H9 (cell line): ENCODE measurements at regions not wholly inside any gene's neighbourhood (a gene's known extent, or its start where the extent isn't known, plus 50 kb on each side); places are given as distances from the start of the nearest gene placed in this dataset.

ENCODE experiments used
- DNase-seq: peaks from one replicate; pipeline ENCODE4 v3.0.0-alpha.2; 2017
- H2AFZ ChIP-seq: one replicate; pipeline ENCODE4 v1.6.1; 2013; ENCODE audit warnings: mild to moderate bottlenecking, low read length, control low read depth, moderate library complexity
- H2AK5ac ChIP-seq: 2 replicates; pipeline ENCODE4 v1.6.1; 2013; ENCODE audit warnings: low read length, control low read depth, mixed read lengths; ENCODE audit not compliant: insufficient read length
- H2BK120ac ChIP-seq: one replicate; pipeline ENCODE4 v1.6.1; 2013; ENCODE audit warnings: low read depth, mild to moderate bottlenecking, low read length, control low read depth, inconsistent platforms; ENCODE audit not compliant: poor library complexity, severe bottlenecking
- H2BK12ac ChIP-seq: 2 replicates; pipeline ENCODE4 v1.6.1; 2013; ENCODE audit warnings: low read length, control low read depth, mixed read lengths, low read depth; ENCODE audit not compliant: insufficient read length
- H2BK15ac ChIP-seq: 2 replicates; pipeline ENCODE4 v1.6.1; 2013; ENCODE audit warnings: low read depth, low read length, control low read depth
- H2BK20ac ChIP-seq: one replicate; pipeline ENCODE4 v1.6.1; 2013; ENCODE audit warnings: low read depth, mild to moderate bottlenecking, low read length, control low read depth, inconsistent platforms; ENCODE audit not compliant: poor library complexity, severe bottlenecking
- H2BK5ac ChIP-seq: 2 replicates; pipeline ENCODE4 v1.6.1; 2013; ENCODE audit warnings: low read length, control low read depth, mixed read lengths; ENCODE audit not compliant: insufficient read length
- H3K14ac ChIP-seq: 2 replicates; pipeline ENCODE4 v1.6.1; 2013; ENCODE audit warnings: low read length, control low read depth; ENCODE audit not compliant: insufficient read depth
- H3K18ac ChIP-seq: 2 replicates; pipeline ENCODE4 v1.6.1; 2013; ENCODE audit warnings: low read depth, mild to moderate bottlenecking, mixed read lengths, low read length, control low read depth; ENCODE audit not compliant: insufficient read length
- H3K23ac ChIP-seq: 2 replicates; pipeline ENCODE4 v1.6.1; 2013; ENCODE audit warnings: low read length, control low read depth, mixed read lengths, low read depth; ENCODE audit not compliant: insufficient read length
- H3K23me2 ChIP-seq: 2 replicates; pipeline ENCODE4 v1.6.1; 2013; ENCODE audit warnings: low read depth, mild to moderate bottlenecking, mixed read lengths, low read length, control low read depth; ENCODE audit not compliant: insufficient read length, poor library complexity, severe bottlenecking
- H3K27ac ChIP-seq: 2 replicates; pipeline ENCODE4 v1.5.1; 2013; ENCODE audit warnings: low read length, control low read depth, mixed read lengths, low read depth; ENCODE audit not compliant: insufficient read length
- H3K27me3 ChIP-seq: 2 replicates; pipeline ENCODE4 v1.6.1; 2013; ENCODE audit warnings: low read length, control low read depth, inconsistent platforms; ENCODE audit not compliant: insufficient read depth
- H3K4ac ChIP-seq: 2 replicates; pipeline ENCODE4 v1.6.1; 2013; ENCODE audit warnings: low read depth, mild to moderate bottlenecking, control low read depth, inconsistent platforms, low read length, moderate library complexity
- H3K4me1 ChIP-seq: 2 replicates; pipeline ENCODE4 v1.6.1; 2013; ENCODE audit warnings: low read length, control low read depth, inconsistent platforms; ENCODE audit not compliant: insufficient read depth
- H3K4me2 ChIP-seq: 2 replicates; pipeline ENCODE4 v1.6.1; 2013; ENCODE audit warnings: low read length, control low read depth, mixed read lengths; ENCODE audit not compliant: insufficient read length, insufficient read depth
- H3K56ac ChIP-seq: 2 replicates; pipeline ENCODE4 v1.6.1; 2013; ENCODE audit warnings: low read depth, mild to moderate bottlenecking, mixed read lengths, low read length, control low read depth; ENCODE audit not compliant: insufficient read length
- H3K79me1 ChIP-seq: 2 replicates; pipeline ENCODE4 v1.6.1; 2013; ENCODE audit warnings: low read depth, mild to moderate bottlenecking, moderate library complexity, low read length, control low read depth, inconsistent platforms; ENCODE audit not compliant: insufficient read depth, poor library complexity, severe bottlenecking
- H3K79me2 ChIP-seq: 2 replicates; pipeline ENCODE4 v1.6.1; 2013; ENCODE audit warnings: low read length, control low read depth, inconsistent platforms; ENCODE audit not compliant: insufficient read depth
- H3K9ac ChIP-seq: 2 replicates; pipeline ENCODE4 v1.6.1; 2013; ENCODE audit warnings: low read length, control low read depth, mixed read lengths; ENCODE audit not compliant: insufficient read length; ENCODE audit errors: extremely low read depth
- H3K9me3 ChIP-seq: one replicate; pipeline ENCODE4 v1.6.1; 2013; ENCODE audit warnings: low read depth, low read length, inconsistent platforms; ENCODE audit not compliant: control insufficient read depth
- H3T11ph ChIP-seq: one replicate; pipeline ENCODE4 v1.6.1; 2013; ENCODE audit warnings: mild to moderate bottlenecking, low read length, control low read depth, inconsistent platforms
- H4K20me1 ChIP-seq: one replicate; pipeline ENCODE4 v1.6.1; 2013; ENCODE audit not compliant: control insufficient read depth, insufficient read length, insufficient read depth
- H4K5ac ChIP-seq: 2 replicates; pipeline ENCODE4 v1.6.1; 2013; ENCODE audit warnings: low read depth, mild to moderate bottlenecking, mixed read lengths, low read length, control low read depth; ENCODE audit not compliant: insufficient read length
- H4K8ac ChIP-seq: replicated peaks from 2 replicates; pipeline ENCODE4 v1.6.1; 2013; ENCODE audit warnings: low read length, control low read depth, mixed read lengths, low read depth; ENCODE audit not compliant: insufficient read length
- H4K91ac ChIP-seq: 2 replicates; pipeline ENCODE4 v1.6.1; 2013; ENCODE audit warnings: low read depth, mild to moderate bottlenecking, moderate library complexity, mixed read lengths, low read length, control low read depth; ENCODE audit not compliant: insufficient read length
- H3K27ac Mint-ChIP-seq, 3 experiments: 2 replicates in 2 of 3; 3 replicates in 1 of 3; pipeline ENCODE4 v1.8.0; 2020 to 2021; ENCODE audit warnings: mixed read lengths in 3 of 3, mild to moderate bottlenecking in 1 of 3, moderate library complexity in 1 of 3
- H3K27me3 Mint-ChIP-seq: 2 replicates; pipeline ENCODE4 v1.8.0; 2021; ENCODE audit warnings: low read depth, mild to moderate bottlenecking, moderate library complexity, mixed read lengths
- H3K36me3 Mint-ChIP-seq, 3 experiments: 2 replicates in 2 of 3; 3 replicates in 1 of 3; pipeline ENCODE4 v1.8.0; 2020 to 2021; ENCODE audit warnings: low read depth in 3 of 3, mixed read lengths in 3 of 3; ENCODE audit not compliant: insufficient read depth in 1 of 3
- H3K4me1 Mint-ChIP-seq, 2 experiments: 2 replicates each; pipeline ENCODE4 v1.8.0; 2020; ENCODE audit warnings: mixed read lengths in 2 of 2
- H3K4me3 Mint-ChIP-seq, 2 experiments: 2 replicates in 1 of 2; 3 replicates in 1 of 2; pipeline ENCODE4 v1.8.0; 2020 to 2021; ENCODE audit warnings: mild to moderate bottlenecking in 2 of 2, mixed read lengths in 2 of 2, moderate library complexity in 1 of 2
- H3K9me3 Mint-ChIP-seq, 2 experiments: 2 replicates in 1 of 2; 3 replicates in 1 of 2; pipeline ENCODE4 v1.8.0; 2020; ENCODE audit warnings: mild to moderate bottlenecking in 2 of 2, mixed read lengths in 2 of 2, moderate library complexity in 1 of 2
- CTCF ChIP-seq: fragments of 200-600 bp; sonication (generic); conservative IDR thresholded peaks from 3 replicates; pipeline ENCODE4 v1.8.0; 2021; ENCODE audit warnings: antibody characterized with exemption, mild to moderate bottlenecking
- WGBS: extraction: QIAGEN DNeasy Blood & Tissue Kit; methylation state at CpG from one replicate; pipeline ENCODE4 v1.1.7; 2013; ENCODE audit warnings: missing lambda C conversion rate, low lambda C conversion rate, mixed read lengths; ENCODE audit not compliant: insufficient read length; ENCODE audit errors: extremely low coverage; 5-methylcytosine and 5-hydroxymethylcytosine counted together

- Histone ChIP-seq H4K5ac (no peak overlapping the region), H3K9ac (no peak overlapping the region), H2BK120ac (no peak overlapping the region), H2AFZ (no peak overlapping the region), H3K4me1 (no peaks in the 10 kb centered on the region), H2BK12ac (no peak overlapping the region), H4K20me1 (no peaks in the 10 kb centered on the region), H3K14ac (no peak overlapping the region), H3K23me2 (no peaks in the 10 kb centered on the region), H3K23ac (no peak overlapping the region), H2AK5ac (no peak overlapping the region), H3K27ac (no peak overlapping the region), H3K56ac (no peak overlapping the region), H3T11ph (no peak overlapping the region), H3K4me2 (no peak overlapping the region), H3K27me3 (no peaks in the 10 kb centered on the region), H3K79me2 (no peaks in the 10 kb centered on the region), H4K8ac (no peak overlapping the region), H2BK15ac (no peak overlapping the region), H3K18ac (no peak overlapping the region), H2BK5ac (no peak overlapping the region), H3K79me1 (no peaks in the 10 kb centered on the region), H3K9me3 (no peaks in the 10 kb centered on the region), H2BK20ac (no peak overlapping the region), H4K91ac (no peak overlapping the region), H3K4ac (no peak overlapping the region)
- H3K27ac Mint-ChIP-seq: no peak overlapping the region
- no CpG with 5 or more reads among the region's 3 CpGs for WGBS
- TF ChIP-seq CTCF: no peak
- no peak for DNase-seq
- peaks cover 2 to 15% (median 10%) of the 10 kb centered on the region in 3 experiments for H3K36me3 Mint-ChIP-seq
- peaks cover 20 to 22% of the 10 kb centered on the region in 2 experiments for H3K9me3 Mint-ChIP-seq
- H3K27me3 Mint-ChIP-seq: no peaks in the 10 kb centered on the region
- H3K4me1 Mint-ChIP-seq: no peaks in the 10 kb centered on the region
- no peak overlapping the region for H3K4me3 Mint-ChIP-seq
These were observed 617.1 kb downstream of the PRELID2 start for GRCh38 chr5:145218019-145218418.
